Glutamatergic neuron (in vitro differentiated cells): ENCODE measurements at regions not wholly inside any gene's neighbourhood (a gene's known extent, or its start where the extent isn't known, plus 50 kb on each side); places are given as distances from the start of the nearest gene placed in this dataset.
"Not testable (repeated sequence)": the region's sequence is repeated elsewhere in the genome, so short reads cannot be mapped to it uniquely, and the experiment has no call there.

Experiments
- DNase-seq: peaks from one replicate; pipeline ENCODE4 v3.0.0; 2022
- H3K27ac Mint-ChIP-seq: one replicate; pipeline ENCODE4 v1.8.0; 2020; ENCODE audit warnings: mild to moderate bottlenecking, mixed read lengths, inconsistent platforms; ENCODE audit not compliant: unreplicated experiment
- H3K27me3 Mint-ChIP-seq: one replicate; pipeline ENCODE4 v1.8.0; 2020; ENCODE audit warnings: mild to moderate bottlenecking, moderate library complexity, mixed read lengths, inconsistent platforms; ENCODE audit not compliant: unreplicated experiment
- H3K36me3 Mint-ChIP-seq: one replicate; pipeline ENCODE4 v1.8.0; 2020; ENCODE audit warnings: mild to moderate bottlenecking, mixed read lengths, inconsistent platforms; ENCODE audit not compliant: unreplicated experiment
- H3K4me1 Mint-ChIP-seq: one replicate; pipeline ENCODE4 v1.8.0; 2020; ENCODE audit warnings: mild to moderate bottlenecking, low read depth, mixed read lengths, inconsistent platforms; ENCODE audit not compliant: unreplicated experiment
- H3K4me3 Mint-ChIP-seq: one replicate; pipeline ENCODE4 v1.8.0; 2020; ENCODE audit warnings: mild to moderate bottlenecking, mixed read lengths, inconsistent platforms; ENCODE audit not compliant: unreplicated experiment
- H3K9me3 Mint-ChIP-seq: one replicate; pipeline ENCODE4 v1.8.0; 2020; ENCODE audit warnings: mild to moderate bottlenecking, moderate library complexity, mixed read lengths, inconsistent platforms; ENCODE audit not compliant: unreplicated experiment
- TF ChIP-seq, protein P1 (sequence below): fragments of 200-600 bp; sonication (generic); IDR thresholded peaks from one replicate; pipeline ENCODE4 v1.5.0; 2021; ENCODE audit not compliant: partially characterized antibody, unreplicated experiment

- no peak overlapping the region for H3K27ac Mint-ChIP-seq
- no peak for DNase-seq
- TF ChIP-seq, protein P1, sequence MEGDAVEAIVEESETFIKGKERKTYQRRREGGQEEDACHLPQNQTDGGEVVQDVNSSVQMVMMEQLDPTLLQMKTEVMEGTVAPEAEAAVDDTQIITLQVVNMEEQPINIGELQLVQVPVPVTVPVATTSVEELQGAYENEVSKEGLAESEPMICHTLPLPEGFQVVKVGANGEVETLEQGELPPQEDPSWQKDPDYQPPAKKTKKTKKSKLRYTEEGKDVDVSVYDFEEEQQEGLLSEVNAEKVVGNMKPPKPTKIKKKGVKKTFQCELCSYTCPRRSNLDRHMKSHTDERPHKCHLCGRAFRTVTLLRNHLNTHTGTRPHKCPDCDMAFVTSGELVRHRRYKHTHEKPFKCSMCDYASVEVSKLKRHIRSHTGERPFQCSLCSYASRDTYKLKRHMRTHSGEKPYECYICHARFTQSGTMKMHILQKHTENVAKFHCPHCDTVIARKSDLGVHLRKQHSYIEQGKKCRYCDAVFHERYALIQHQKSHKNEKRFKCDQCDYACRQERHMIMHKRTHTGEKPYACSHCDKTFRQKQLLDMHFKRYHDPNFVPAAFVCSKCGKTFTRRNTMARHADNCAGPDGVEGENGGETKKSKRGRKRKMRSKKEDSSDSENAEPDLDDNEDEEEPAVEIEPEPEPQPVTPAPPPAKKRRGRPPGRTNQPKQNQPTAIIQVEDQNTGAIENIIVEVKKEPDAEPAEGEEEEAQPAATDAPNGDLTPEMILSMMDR: no peak
- H3K9me3 Mint-ChIP-seq: no peaks in the 10 kb centered on the region
- peaks cover 12% of the 10 kb centered on the region for H3K36me3 Mint-ChIP-seq
- no peaks in the 10 kb centered on the region for H3K4me1 Mint-ChIP-seq
- H3K27me3 Mint-ChIP-seq: no peaks in the 10 kb centered on the region
- no peak overlapping the region for H3K4me3 Mint-ChIP-seq
These were observed 251.9 kb upstream of the GRM3 start for GRCh38 chr7:86391813-86392212.

GRCh38 chr7:86375602-86376001, 268.1 kb upstream of the GRM3 start:
- H3K27ac Mint-ChIP-seq, H3K4me3 Mint-ChIP-seq, H3K36me3 Mint-ChIP-seq, H3K4me1 Mint-ChIP-seq, H3K9me3 Mint-ChIP-seq, DNase-seq, H3K27me3 Mint-ChIP-seq: not testable (repeated sequence)

DNA sequence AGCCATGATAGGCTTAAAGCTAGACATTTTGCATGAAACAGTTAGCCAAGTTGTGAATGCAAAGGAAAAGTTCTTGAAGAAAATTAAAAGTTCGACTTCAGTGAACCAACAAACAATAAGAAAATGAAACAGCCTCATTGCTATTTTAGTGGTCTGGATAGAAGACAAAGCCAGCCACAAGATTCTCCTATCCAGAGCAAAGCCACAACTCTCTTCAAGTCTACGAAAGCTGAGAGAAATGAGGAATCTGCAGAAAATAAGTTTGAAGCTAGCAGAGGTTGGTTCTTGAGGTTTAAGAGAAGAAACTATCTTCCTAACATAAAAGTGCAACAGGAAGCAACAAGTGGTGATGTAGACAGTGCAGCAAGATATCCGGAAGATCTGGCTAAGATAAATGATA, 271.4 kb upstream of the GRM3 start:
- Mint-ChIP-seq H3K4me3 (no peak overlapping the region), H3K36me3 (no peaks in the 10 kb centered on the region), H3K4me1 (no peaks in the 10 kb centered on the region), H3K9me3 (peaks cover 1% of the 10 kb centered on the region), H3K27ac (no peak overlapping the region), H3K27me3 (no peaks in the 10 kb centered on the region)
- TF ChIP-seq, protein P1: no peak
- DNase-seq: no peak

- Mint-ChIP-seq H3K4me3 (no peak overlapping the region), H3K27ac (no peak overlapping the region), H3K27me3 (no peaks in the 10 kb centered on the region), H3K36me3 (no peaks in the 10 kb centered on the region), H3K9me3 (no peaks in the 10 kb centered on the region), H3K4me1 (no peaks in the 10 kb centered on the region)
- no peak for DNase-seq
- TF ChIP-seq, protein P1: no peak
These were observed 276.8 kb upstream of the GRM3 start for GRCh38 chr7:86366946-86367345.

- not testable (repeated sequence) for H3K27ac Mint-ChIP-seq, H3K4me1 Mint-ChIP-seq, H3K36me3 Mint-ChIP-seq, H3K27me3 Mint-ChIP-seq, H3K9me3 Mint-ChIP-seq, DNase-seq, H3K4me3 Mint-ChIP-seq
These were observed 303.3 kb upstream of the GRM3 start for GRCh38 chr7:86340407-86340806.

DNA sequence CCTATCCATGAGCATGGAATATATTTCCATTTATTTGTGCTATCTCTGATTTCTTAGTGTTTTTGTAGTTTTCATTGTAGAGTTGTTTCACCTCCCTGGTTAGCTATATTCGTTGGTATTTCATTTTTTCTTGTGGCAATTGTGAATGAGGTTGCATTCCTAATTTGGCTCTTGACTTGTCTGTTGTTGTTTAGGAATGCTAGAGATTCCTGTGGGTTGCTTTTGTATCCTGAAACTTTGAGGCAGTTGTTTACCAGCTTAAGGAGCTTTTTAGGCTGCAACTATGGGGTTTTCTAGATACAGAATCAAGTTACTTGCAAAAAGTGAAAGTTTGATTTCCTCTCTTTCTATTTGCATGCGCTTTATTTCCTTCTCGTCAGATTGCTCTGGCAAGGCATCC, 304.7 kb upstream of the GRM3 start:
- Mint-ChIP-seq H3K9me3 (no peaks in the 10 kb centered on the region), H3K27me3 (no peaks in the 10 kb centered on the region), H3K27ac (no peak overlapping the region), H3K36me3 (no peaks in the 10 kb centered on the region), H3K4me1 (no peaks in the 10 kb centered on the region), H3K4me3 (no peak overlapping the region)
- DNase-seq: no peak
- TF ChIP-seq, protein P1: no peak
